Ascending aorta (tissue), 2 donors: ENCODE measurements at regions not wholly inside any gene's neighbourhood (a gene's known extent, or its start where the extent isn't known, plus 50 kb on each side); places are given as distances from the start of the nearest gene placed in this dataset.

Experiments
- DNase-seq, 2 donors: peaks; one replicate each; pipeline ENCODE4 v3.0.0-alpha.2; 2019; ENCODE audit warnings: low spot score in 2 of 2
- H3K27ac ChIP-seq, 2 donors: fragments of 200-600 bp; sonication (generic); one replicate each; pipeline ENCODE4 v1.5.1; 2016 to 2017; ENCODE audit warnings: mild to moderate bottlenecking in 1 of 2
- H3K27me3 ChIP-seq: fragments of 200-600 bp; sonication (generic); one replicate; pipeline ENCODE4 v1.5.1; 2017
- H3K36me3 ChIP-seq, 2 donors: fragments of 200-600 bp; sonication (generic); one replicate each; pipeline ENCODE4 v1.5.1; 2016
- H3K4me1 ChIP-seq, 2 donors: fragments of 200-600 bp; sonication (generic); one replicate each; pipeline ENCODE4 v1.5.1; 2016 to 2017; ENCODE audit warnings: mild to moderate bottlenecking in 1 of 2
- H3K4me3 ChIP-seq, 2 donors: fragments of 200-600 bp; sonication (generic); one replicate each; pipeline ENCODE4 v1.5.1; 2016 to 2017; ENCODE audit warnings: mild to moderate bottlenecking in 1 of 2
- H3K9me3 ChIP-seq, 2 donors: fragments of 200-600 bp; sonication (generic); one replicate each; pipeline ENCODE4 v1.5.1; 2016
- intact Hi-C: fragments of 100-400 bp; cut with DNase I; formaldehyde crosslinking; loops from one replicate; pipeline ENCODE4 v1.15.1; 2023
- TF ChIP-seq, protein P1 (sequence below), 3 experiments: fragments of 200-600 bp in 2 of 3; fragments of 450-650 bp in 1 of 3; sonication (generic) in 2 of 3; IDR thresholded peaks; one replicate each; pipeline ENCODE4 v1.5.1; 2016 to 2019; ENCODE audit warnings: antibody characterized with exemption in 3 of 3, mild to moderate bottlenecking in 1 of 3, moderate library complexity in 1 of 3

DNA sequence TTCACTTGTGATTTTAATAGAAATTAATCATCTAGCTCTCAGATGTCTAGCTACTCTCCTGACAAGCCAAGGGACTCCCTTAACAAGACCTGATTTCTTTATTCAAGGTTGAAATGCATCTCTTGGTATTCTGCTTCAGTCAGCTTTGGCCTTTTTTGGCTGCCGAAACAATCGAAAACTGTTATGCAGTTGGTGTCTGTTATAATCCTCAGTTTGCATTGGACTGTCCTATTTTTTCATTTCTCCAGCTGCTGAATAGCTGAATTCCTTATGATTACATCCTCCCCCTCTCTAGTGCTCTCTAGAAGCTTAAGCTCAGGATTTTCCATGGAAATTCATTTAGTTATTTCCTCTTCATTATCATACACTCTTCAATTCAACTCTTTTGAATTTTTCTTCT lies 177.2 kb downstream of the TRIML1 start:
- Histone ChIP-seq H3K9me3 (no peaks in the 10 kb centered on the region), H3K4me1 (no peaks in the 10 kb centered on the region), H3K27me3 (no peaks in the 10 kb centered on the region), H3K27ac (no peak overlapping the region), H3K4me3 (no peak overlapping the region), H3K36me3 (no peaks in the 10 kb centered on the region)
- TF ChIP-seq, protein P1, sequence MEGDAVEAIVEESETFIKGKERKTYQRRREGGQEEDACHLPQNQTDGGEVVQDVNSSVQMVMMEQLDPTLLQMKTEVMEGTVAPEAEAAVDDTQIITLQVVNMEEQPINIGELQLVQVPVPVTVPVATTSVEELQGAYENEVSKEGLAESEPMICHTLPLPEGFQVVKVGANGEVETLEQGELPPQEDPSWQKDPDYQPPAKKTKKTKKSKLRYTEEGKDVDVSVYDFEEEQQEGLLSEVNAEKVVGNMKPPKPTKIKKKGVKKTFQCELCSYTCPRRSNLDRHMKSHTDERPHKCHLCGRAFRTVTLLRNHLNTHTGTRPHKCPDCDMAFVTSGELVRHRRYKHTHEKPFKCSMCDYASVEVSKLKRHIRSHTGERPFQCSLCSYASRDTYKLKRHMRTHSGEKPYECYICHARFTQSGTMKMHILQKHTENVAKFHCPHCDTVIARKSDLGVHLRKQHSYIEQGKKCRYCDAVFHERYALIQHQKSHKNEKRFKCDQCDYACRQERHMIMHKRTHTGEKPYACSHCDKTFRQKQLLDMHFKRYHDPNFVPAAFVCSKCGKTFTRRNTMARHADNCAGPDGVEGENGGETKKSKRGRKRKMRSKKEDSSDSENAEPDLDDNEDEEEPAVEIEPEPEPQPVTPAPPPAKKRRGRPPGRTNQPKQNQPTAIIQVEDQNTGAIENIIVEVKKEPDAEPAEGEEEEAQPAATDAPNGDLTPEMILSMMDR (IDR thresholded peaks at IDR 0.05): no peak
- DNase-seq: no peak
- intact Hi-C loops: no loop called here

DNA sequence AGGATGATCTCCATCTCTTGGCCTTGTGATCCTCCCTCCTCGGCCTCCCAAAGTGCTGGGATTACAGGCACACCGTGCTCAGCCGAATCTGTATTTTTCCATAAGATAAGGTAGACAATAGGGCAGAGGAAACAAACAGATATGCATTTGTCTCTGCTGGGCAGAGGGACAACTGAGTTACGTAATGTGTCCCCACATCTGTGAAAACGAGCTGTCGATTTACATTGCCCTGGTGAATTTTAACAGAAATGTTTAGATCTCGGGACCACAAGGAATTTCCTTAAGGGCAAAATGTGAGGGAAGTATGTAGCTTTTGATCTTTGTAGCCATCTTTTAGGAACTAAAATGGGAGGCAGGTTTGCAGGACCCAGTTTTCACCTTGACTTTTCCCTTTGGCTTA lies 189.7 kb downstream of the TRIML1 start:
- Histone ChIP-seq H3K27ac (no peak overlapping the region), H3K27me3 (no peaks in the 10 kb centered on the region), H3K9me3 (no peaks in the 10 kb centered on the region), H3K36me3 (no peaks in the 10 kb centered on the region), H3K4me3 (no peak overlapping the region), H3K4me1 (peaks cover 0 to 15% of the 10 kb centered on the region in 2 donors)
- no peak for DNase-seq
- TF ChIP-seq, protein P1 (IDR thresholded peaks at IDR 0.05): no peak
- intact Hi-C loops: no loop called here

DNA sequence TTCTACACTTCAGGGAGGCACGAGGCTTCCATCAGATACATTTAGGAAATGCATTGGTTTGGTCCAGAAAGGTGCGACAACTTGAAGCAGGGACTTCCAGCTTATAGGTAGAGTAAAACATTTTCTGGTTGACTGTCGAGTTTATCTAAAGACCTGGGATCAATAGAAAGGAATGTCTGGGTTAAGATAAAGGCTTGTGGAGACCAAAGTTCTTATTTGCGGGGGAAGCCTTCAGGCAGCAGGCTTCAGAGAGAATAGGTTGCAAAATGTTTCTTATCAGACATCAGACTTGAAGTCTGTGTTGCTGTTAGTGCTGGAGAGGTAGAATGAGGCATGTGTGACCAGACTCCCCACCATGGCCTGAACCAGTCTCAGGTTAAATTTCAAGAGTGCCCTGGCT lies 190.3 kb downstream of the TRIML1 start:
- TF ChIP-seq, protein P1 (IDR thresholded peaks at IDR 0.05): no peak
- DNase-seq: no peak
- Histone ChIP-seq H3K36me3 (no peaks in the 10 kb centered on the region), H3K27me3 (no peaks in the 10 kb centered on the region), H3K27ac (no peak overlapping the region), H3K4me3 (no peak overlapping the region), H3K9me3 (no peaks in the 10 kb centered on the region), H3K4me1 (peaks cover 0 to 15% of the 10 kb centered on the region in 2 donors)
- intact Hi-C loops: no loop called here

DNA sequence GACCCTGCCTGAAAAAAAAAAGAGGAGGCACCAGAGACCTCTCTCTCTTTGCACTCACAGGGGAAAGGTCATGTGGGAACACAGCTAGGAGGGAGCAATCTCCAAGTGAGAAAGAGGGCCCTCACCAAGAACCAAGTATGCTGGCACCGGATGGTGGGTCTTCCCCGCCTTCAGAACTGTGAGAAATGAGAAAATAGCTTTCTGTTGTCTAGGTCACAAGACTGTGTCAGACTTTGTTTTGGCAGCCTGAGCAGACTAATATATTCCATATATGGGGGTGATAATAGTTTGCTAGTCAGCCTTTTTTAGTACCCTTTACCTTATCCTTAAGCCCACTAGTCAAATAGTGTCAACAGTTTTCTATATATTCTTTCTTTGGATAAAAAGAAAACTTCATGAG lies 193.0 kb downstream of the TRIML1 start:
- peak in 1 of 2 donors; percentile 77 for DNase-seq
- H3K27ac ChIP-seq: peak overlapping the region; percentile 87 to 88
- no peaks in the 10 kb centered on the region for H3K9me3 ChIP-seq
- no peaks in the 10 kb centered on the region for H3K36me3 ChIP-seq
- H3K27me3 ChIP-seq: no peaks in the 10 kb centered on the region
- intact Hi-C loops: loop anchor here (2.0 to 10.0 kb wide), 3 partner anchors 35 to 1657 kb away; no protein-coding TSS in a partner anchor
- H3K4me3 ChIP-seq: no peak overlapping the region
- TF ChIP-seq, protein P1 (IDR thresholded peaks at IDR 0.05): no peak
- peaks cover 0 to 15% of the 10 kb centered on the region in 2 donors for H3K4me1 ChIP-seq

DNA sequence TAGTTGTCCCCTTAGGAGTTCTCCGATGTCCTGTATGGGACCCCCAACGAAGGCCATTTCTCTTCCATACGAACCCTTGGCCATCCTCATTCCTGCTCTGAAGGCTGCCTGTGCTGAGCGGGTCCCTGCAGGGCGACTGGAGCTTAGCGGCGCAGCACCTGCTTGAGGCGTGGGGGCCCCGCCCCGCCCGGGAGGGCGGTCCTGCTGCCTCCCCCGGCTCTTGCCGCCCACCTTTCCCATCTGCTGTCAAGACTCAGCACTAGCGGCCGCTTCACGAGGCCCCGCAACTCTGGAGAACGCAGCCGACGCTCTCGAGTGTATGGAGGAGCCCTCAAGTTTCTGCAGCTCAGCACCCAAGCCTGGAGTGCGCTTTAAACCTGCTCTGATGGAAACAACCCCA lies 197.7 kb downstream of the TRIML1 start:
- no peak for DNase-seq
- Histone ChIP-seq H3K9me3 (no peaks in the 10 kb centered on the region), H3K4me3 (no peak overlapping the region), H3K27me3 (no peaks in the 10 kb centered on the region), H3K36me3 (no peaks in the 10 kb centered on the region), H3K4me1 (peaks cover 0 to 10% of the 10 kb centered on the region in 2 donors), H3K27ac (no peak overlapping the region)
- TF ChIP-seq, protein P1 (IDR thresholded peaks at IDR 0.05): no peak
- intact Hi-C loops: loop anchor here (10.0 kb wide), 1 partner anchor 1662 kb away; no protein-coding TSS in a partner anchor

DNA sequence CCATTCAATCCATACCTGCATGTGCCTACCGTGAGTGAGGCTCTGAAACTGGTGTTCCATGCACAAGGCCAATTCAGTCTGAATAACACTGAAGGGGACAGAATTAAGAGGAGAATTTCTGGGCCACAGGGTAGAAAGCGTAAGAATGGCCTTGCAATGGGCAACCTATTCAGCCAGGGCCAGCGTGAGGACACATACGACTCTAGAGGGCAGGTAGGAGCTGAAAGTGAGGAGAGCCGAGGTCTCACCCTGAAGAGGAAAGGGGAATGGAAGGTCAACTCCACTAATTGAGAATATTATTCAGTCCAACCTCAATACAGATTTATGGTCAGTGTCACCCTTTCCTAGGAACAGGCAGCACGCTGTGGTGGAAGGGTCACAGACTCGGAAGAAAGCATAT lies 202.2 kb downstream of the TRIML1 start:
- no peak for DNase-seq
- Histone ChIP-seq H3K9me3 (no peaks in the 10 kb centered on the region), H3K27me3 (no peaks in the 10 kb centered on the region), H3K36me3 (no peaks in the 10 kb centered on the region), H3K27ac (no peak overlapping the region), H3K4me1 (no peaks in the 10 kb centered on the region), H3K4me3 (no peak overlapping the region)
- TF ChIP-seq, protein P1 (IDR thresholded peaks at IDR 0.05): no peak
- intact Hi-C loops: no loop called here
